GM19023 (cell line): ENCODE measurements at regions not wholly inside any gene's neighbourhood (a gene's known extent, or its start where the extent isn't known, plus 50 kb on each side); places are given as distances from the start of the nearest gene placed in this dataset.
"Not testable (repeated sequence)": the region's sequence is repeated elsewhere in the genome, so short reads cannot be mapped to it uniquely, and the experiment has no call there.

Experiments used
- ATAC-seq: cut with Tn5 transposase; IDR thresholded peaks from one replicate; pipeline ENCODE4 v1.9.1; 2021; ENCODE audit warnings: mild to moderate bottlenecking, moderate library complexity; ENCODE audit not compliant: unreplicated experiment

- no peak for ATAC-seq
These were observed 1622.7 kb upstream of the CELF4 start for GRCh38 chr18:39188278-39188677.

- ATAC-seq: no peak
These were observed 1620.4 kb upstream of the CELF4 start for GRCh38 chr18:39186008-39186407.

- ATAC-seq: no peak
These were observed 1618.6 kb upstream of the CELF4 start for GRCh38 chr18:39184176-39184575.

GRCh38 chr18:39178166-39178565 is 1612.6 kb upstream of the CELF4 start:
- no peak for ATAC-seq

GRCh38 chr18:39172695-39173421 is 1607.3 kb upstream of the CELF4 start:
- no peak for ATAC-seq

- ATAC-seq: no peak
These were observed 1603.1 kb upstream of the CELF4 start for GRCh38 chr18:39168723-39169122.

GRCh38 chr18:39167990-39168389 is 1602.4 kb upstream of the CELF4 start:
- no peak for ATAC-seq

GRCh38 chr18:39166776-39167175 is 1601.2 kb upstream of the CELF4 start:
- no peak for ATAC-seq

- no peak for ATAC-seq
These were observed 1596.6 kb upstream of the CELF4 start for GRCh38 chr18:39162013-39162827.

GRCh38 chr18:39149211-39149806 is 1583.7 kb upstream of the CELF4 start:
- no peak for ATAC-seq

- no peak for ATAC-seq
These were observed 1568.7 kb upstream of the CELF4 start for GRCh38 chr18:39134255-39134654.

GRCh38 chr18:39127538-39127937 is 1561.9 kb upstream of the CELF4 start:
- not testable (repeated sequence) for ATAC-seq

- no peak for ATAC-seq
These were observed 1548.2 kb upstream of the CELF4 start for GRCh38 chr18:39113790-39114189.

- ATAC-seq: no peak
These were observed 1539.5 kb upstream of the CELF4 start for GRCh38 chr18:39105104-39105503.

GRCh38 chr18:39072970-39073369 is 1507.4 kb upstream of the CELF4 start:
- no peak for ATAC-seq

GRCh38 chr18:39062426-39062825 is 1496.8 kb upstream of the CELF4 start:
- no peak for ATAC-seq

GRCh38 chr18:39058386-39059000 is 1492.9 kb upstream of the CELF4 start:
- no peak for ATAC-seq

- no peak for ATAC-seq
These were observed 1491.9 kb upstream of the CELF4 start for GRCh38 chr18:39057423-39058064.

GRCh38 chr18:39053571-39053970 is 1488.0 kb upstream of the CELF4 start:
- ATAC-seq: no peak

GRCh38 chr18:39051013-39051412 is 1485.4 kb upstream of the CELF4 start:
- ATAC-seq: no peak

GRCh38 chr18:39039813-39040212 is 1474.2 kb upstream of the CELF4 start:
- no peak for ATAC-seq
